ENCODE measurements at regions not wholly inside any gene's neighbourhood (a gene's known extent, or its start where the extent isn't known, plus 50 kb on each side); places are given as distances from the start of the nearest gene placed in this dataset.

GRCh38 chr1:59078070-59078800 is 218.7 kb upstream of the FGGY start:
- TF ChIP-seq JUN (IDR thresholded peaks at IDR 0.05; ENCODE audit: low read depth, low read length), result no peak
- TF ChIP-seq POLR2A (IDR thresholded peaks at IDR 0.05; ENCODE audit: control extremely low read depth in 1 of 2, low read depth in 2 of 2, low read length in 2 of 2), result no peak
- no peak for TF ChIP-seq CTCF (IDR thresholded peaks at IDR 0.05; ENCODE audit: control extremely low read depth in 1 of 3, insufficient read depth in 1 of 3, low read depth in 1 of 3, low read length in 3 of 3)

Measured in H1 (cell line).